ENCODE measurements at regions not wholly inside any gene's neighbourhood (a gene's known extent, or its start where the extent isn't known, plus 50 kb on each side); places are given as distances from the start of the nearest gene placed in this dataset.

DNA sequence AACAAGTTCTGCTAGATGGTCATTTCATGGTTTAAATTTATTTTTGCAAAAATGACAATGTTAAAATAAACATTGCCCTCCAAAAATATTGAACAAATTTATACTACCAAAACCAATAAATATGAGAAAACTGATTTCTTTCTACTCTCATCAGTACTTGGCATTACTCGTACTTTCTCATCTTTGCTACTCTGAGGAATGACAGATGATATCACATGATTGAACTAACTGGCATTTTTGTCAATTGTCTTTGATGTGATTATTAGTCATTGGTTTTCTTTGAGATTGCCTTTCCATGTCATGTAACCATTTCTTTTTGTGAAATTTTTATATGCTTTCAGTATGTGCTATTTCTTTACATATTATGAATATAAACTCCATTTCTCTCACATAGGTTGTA is 167.0 kb upstream of the ITGA4 start:
- H3K4me2 ChIP-seq (ENCODE audit: low read depth, low read length), result no peak overlapping the region
- no peak overlapping the region for H4K5ac ChIP-seq (ENCODE audit: low read depth, low read length)
- H4K8ac ChIP-seq (ENCODE audit: low read depth in 2 of 2, low read length in 2 of 2), result no peak overlapping the region
- H3K27me3 ChIP-seq (ENCODE audit: control insufficient read depth, insufficient read depth, low read length), result no peaks in the 10 kb centered on the region
- H3K27ac ChIP-seq (ENCODE audit: insufficient read depth, low read length), result no peak overlapping the region
- TF ChIP-seq, protein P1, sequence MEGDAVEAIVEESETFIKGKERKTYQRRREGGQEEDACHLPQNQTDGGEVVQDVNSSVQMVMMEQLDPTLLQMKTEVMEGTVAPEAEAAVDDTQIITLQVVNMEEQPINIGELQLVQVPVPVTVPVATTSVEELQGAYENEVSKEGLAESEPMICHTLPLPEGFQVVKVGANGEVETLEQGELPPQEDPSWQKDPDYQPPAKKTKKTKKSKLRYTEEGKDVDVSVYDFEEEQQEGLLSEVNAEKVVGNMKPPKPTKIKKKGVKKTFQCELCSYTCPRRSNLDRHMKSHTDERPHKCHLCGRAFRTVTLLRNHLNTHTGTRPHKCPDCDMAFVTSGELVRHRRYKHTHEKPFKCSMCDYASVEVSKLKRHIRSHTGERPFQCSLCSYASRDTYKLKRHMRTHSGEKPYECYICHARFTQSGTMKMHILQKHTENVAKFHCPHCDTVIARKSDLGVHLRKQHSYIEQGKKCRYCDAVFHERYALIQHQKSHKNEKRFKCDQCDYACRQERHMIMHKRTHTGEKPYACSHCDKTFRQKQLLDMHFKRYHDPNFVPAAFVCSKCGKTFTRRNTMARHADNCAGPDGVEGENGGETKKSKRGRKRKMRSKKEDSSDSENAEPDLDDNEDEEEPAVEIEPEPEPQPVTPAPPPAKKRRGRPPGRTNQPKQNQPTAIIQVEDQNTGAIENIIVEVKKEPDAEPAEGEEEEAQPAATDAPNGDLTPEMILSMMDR (conservative IDR thresholded peaks at IDR 0.05; ENCODE audit: low read depth, low read length), result no peak
- TF ChIP-seq RFX5 (IDR thresholded peaks at IDR 0.05; ENCODE audit: low read depth, low read length), result no peak
- TF ChIP-seq RAD21 (IDR thresholded peaks at IDR 0.05; ENCODE audit: low read length), result no peak
- TF ChIP-seq MAFK (IDR thresholded peaks at IDR 0.05; ENCODE audit: low read depth, low read length), result no peak
- no peak overlapping the region for H2AK5ac ChIP-seq (ENCODE audit: low read depth, low read length)
- H2BK5ac ChIP-seq (ENCODE audit: low read depth, low read length, poor library complexity, severe bottlenecking), result no peak overlapping the region
- no peak overlapping the region for H2AK9ac ChIP-seq (replicated peaks; ENCODE audit: low read depth, low read length, poor library complexity)
- H3K14ac ChIP-seq (replicated peaks; ENCODE audit: low read depth, low read length), result no peak overlapping the region
- ChIA-PET CTCF (no interaction called here), POLR2A (ENCODE audit: unreplicated experiment) (no interaction called here)
- no peaks in the 10 kb centered on the region for H3K36me3 ChIP-seq (ENCODE audit: control insufficient read depth, insufficient read depth, low read length)
- no peaks in the 10 kb centered on the region for H3K9me1 ChIP-seq (ENCODE audit: insufficient read depth, low read length)
- WGBS, 2 experiments (ENCODE audit: extremely low coverage in 2 of 2, insufficient read length in 1 of 2), result no CpG with 5 or more reads among the region's 1 CpG
- H3K79me1 ChIP-seq (ENCODE audit: low read depth in 1 of 2, low read length in 2 of 2), result no peaks in the 10 kb centered on the region
- no peak overlapping the region for H2BK15ac ChIP-seq (ENCODE audit: low read depth, low read length)
- no peak overlapping the region for H2BK120ac ChIP-seq (ENCODE audit: low read depth, low read length)
- no peak overlapping the region for H3K56ac ChIP-seq (ENCODE audit: extremely low read depth, insufficient read depth, low read length)
- no peak overlapping the region for H2BK20ac ChIP-seq (ENCODE audit: low read depth, low read length)
- no peak overlapping the region for H2AFZ ChIP-seq (replicated peaks; ENCODE audit: low read length, poor library complexity)
- no TSS peak for BruUV-seq (replicated peaks)
- no peak overlapping the region for H3K18ac ChIP-seq (ENCODE audit: low read depth, low read length)
- no peak overlapping the region for H3K9ac ChIP-seq (ENCODE audit: low read depth, low read length)
- dilution Hi-C loops (cut with HindIII; ENCODE audit: low sequenced_read_pairs, unreplicated experiment) (no loop called here), in situ Hi-C loops (cut with MboI; ENCODE audit: low sequenced_read_pairs) (no loop called here), intact Hi-C loops (cut with micrococcal nuclease) (no loop called here)
- H3K4me1 ChIP-seq (ENCODE audit: control insufficient read depth, insufficient read depth, low read length), result no peaks in the 10 kb centered on the region
- no peak overlapping the region for H3K4me3 ChIP-seq (ENCODE audit: insufficient read depth, low read depth, low read length)
- no peak overlapping the region for H4K91ac ChIP-seq (ENCODE audit: insufficient read depth, low read depth, low read length)
- no peak overlapping the region for H3K4ac ChIP-seq (ENCODE audit: low read depth, low read length)
- H4K20me1 ChIP-seq (ENCODE audit: insufficient read depth, low read length), result no peaks in the 10 kb centered on the region
- ATAC-seq (ENCODE audit: low read depth) (no peak), DNase-seq (no peak)
- no peak overlapping the region for H3K23ac ChIP-seq (ENCODE audit: low read depth, low read length)
- H3K9me3 ChIP-seq (ENCODE audit: control insufficient read depth, insufficient read depth, low read length), result no peaks in the 10 kb centered on the region
